ENCODE measurements at regions not wholly inside any gene's neighbourhood (a gene's known extent, or its start where the extent isn't known, plus 50 kb on each side); places are given as distances from the start of the nearest gene placed in this dataset.

- no peaks in the 10 kb centered on the region for H3K4me1 ChIP-seq (ENCODE audit: insufficient read depth, low read length, poor library complexity, severe bottlenecking)
- no peak for DNase-seq (ENCODE audit: low spot score)
- no peaks in the 10 kb centered on the region for H3K9me3 ChIP-seq (ENCODE audit: low read depth, low read length, poor library complexity, severe bottlenecking)
- ChIA-PET CTCF (no interaction called here), POLR2A (ENCODE audit: low non-redundant PET) (no interaction called here)
- intact Hi-C loops (cut with micrococcal nuclease; ENCODE audit: unreplicated experiment): no loop called here
- no peaks in the 10 kb centered on the region for H3K36me3 ChIP-seq (ENCODE audit: insufficient read depth, low read length, poor library complexity, severe bottlenecking)
- no TSS peak for BruUV-seq (replicated peaks)
- H3K4me3 ChIP-seq (ENCODE audit: low read depth, low read length, poor library complexity, severe bottlenecking): no peak overlapping the region
- H3K27ac ChIP-seq (ENCODE audit: low read depth, low read length, poor library complexity, severe bottlenecking): no peak overlapping the region
- no peaks in the 10 kb centered on the region for H3K27me3 ChIP-seq (replicated peaks; ENCODE audit: insufficient read depth, low read depth, low read length, poor library complexity)
- no peak for TF ChIP-seq CTCF (conservative IDR thresholded peaks at IDR 0.05; ENCODE audit: low read depth, low read length)
- TF ChIP-seq EZH2 (IDR thresholded peaks at IDR 0.05; ENCODE audit: borderline replicate concordance, low read depth, low read length, poor library complexity, severe bottlenecking): no peak
Measured at GRCh38 chr11:19422276-19422675, 181.5 kb upstream of the E2F8 start.

GRCh38 chr11:19420868-19421533 lies 180.3 kb upstream of the E2F8 start:
- H3K36me3 ChIP-seq (ENCODE audit: insufficient read depth, low read length, poor library complexity, severe bottlenecking): no peaks in the 10 kb centered on the region
- no peak overlapping the region for H3K27ac ChIP-seq (ENCODE audit: low read depth, low read length, poor library complexity, severe bottlenecking)
- ChIA-PET POLR2A (ENCODE audit: low non-redundant PET) (no interaction called here), CTCF (no interaction called here)
- no peaks in the 10 kb centered on the region for H3K9me3 ChIP-seq (ENCODE audit: low read depth, low read length, poor library complexity, severe bottlenecking)
- no peak for DNase-seq (ENCODE audit: low spot score)
- H3K4me1 ChIP-seq (ENCODE audit: insufficient read depth, low read length, poor library complexity, severe bottlenecking): no peaks in the 10 kb centered on the region
- no peak overlapping the region for H3K4me3 ChIP-seq (ENCODE audit: low read depth, low read length, poor library complexity, severe bottlenecking)
- H3K27me3 ChIP-seq (replicated peaks; ENCODE audit: insufficient read depth, low read depth, low read length, poor library complexity): no peaks in the 10 kb centered on the region
- no TSS peak for BruUV-seq (replicated peaks)
- intact Hi-C loops (cut with micrococcal nuclease; ENCODE audit: unreplicated experiment): no loop called here
- no peak for TF ChIP-seq CTCF (conservative IDR thresholded peaks at IDR 0.05; ENCODE audit: low read depth, low read length)
- TF ChIP-seq EZH2 (IDR thresholded peaks at IDR 0.05; ENCODE audit: borderline replicate concordance, low read depth, low read length, poor library complexity, severe bottlenecking): no peak

GRCh38 chr11:19419808-19420207 lies 179.1 kb upstream of the E2F8 start:
- BruUV-seq (replicated peaks): no TSS peak
- Histone ChIP-seq H3K27ac (ENCODE audit: low read depth, low read length, poor library complexity, severe bottlenecking) (no peak overlapping the region), H3K9me3 (ENCODE audit: low read depth, low read length, poor library complexity, severe bottlenecking) (no peaks in the 10 kb centered on the region), H3K4me1 (ENCODE audit: insufficient read depth, low read length, poor library complexity, severe bottlenecking) (no peaks in the 10 kb centered on the region), H3K27me3 (replicated peaks; ENCODE audit: insufficient read depth, low read depth, low read length, poor library complexity) (no peaks in the 10 kb centered on the region), H3K4me3 (ENCODE audit: low read depth, low read length, poor library complexity, severe bottlenecking) (no peak overlapping the region), H3K36me3 (ENCODE audit: insufficient read depth, low read length, poor library complexity, severe bottlenecking) (no peaks in the 10 kb centered on the region)
- intact Hi-C loops (cut with micrococcal nuclease; ENCODE audit: unreplicated experiment): no loop called here
- ChIA-PET CTCF (no interaction called here), POLR2A (ENCODE audit: low non-redundant PET) (no interaction called here)
- no peak for TF ChIP-seq CTCF (conservative IDR thresholded peaks at IDR 0.05; ENCODE audit: low read depth, low read length)
- no peak for TF ChIP-seq EZH2 (IDR thresholded peaks at IDR 0.05; ENCODE audit: borderline replicate concordance, low read depth, low read length, poor library complexity, severe bottlenecking)
- DNase-seq (ENCODE audit: low spot score): no peak

Measured in A673 (cell line).